GM18499 (cell line): ENCODE measurements at regions not wholly inside any gene's neighbourhood (a gene's known extent, or its start where the extent isn't known, plus 50 kb on each side); places are given as distances from the start of the nearest gene placed in this dataset.

Experiments used
- ATAC-seq: cut with Tn5 transposase; IDR thresholded peaks from one replicate; pipeline ENCODE4 v1.9.1; 2021; ENCODE audit warnings: moderate number of reproducible peaks; ENCODE audit not compliant: insufficient read depth, unreplicated experiment

GRCh38 chr9:86800681-86801080 is 146.6 kb downstream of the GAS1 start:
- ATAC-seq = no peak

DNA sequence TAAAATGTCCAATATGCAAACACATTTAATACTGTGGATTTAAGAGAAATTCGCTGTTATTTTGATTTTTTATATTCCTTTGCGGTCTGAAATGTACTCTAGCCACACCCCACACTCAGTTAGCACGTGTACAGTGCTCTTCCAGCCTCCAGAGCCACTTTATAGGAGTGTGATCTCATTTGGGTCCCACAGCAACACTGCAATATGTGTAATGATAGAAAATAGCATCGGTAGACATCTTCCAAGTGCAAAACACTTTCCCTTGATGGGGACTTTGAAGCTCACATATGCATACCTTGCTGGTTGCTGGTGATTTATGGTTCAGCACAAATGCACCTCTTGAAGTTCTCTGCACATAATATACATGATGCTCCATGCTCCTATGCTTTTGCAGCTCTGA is 148.3 kb downstream of the GAS1 start:
- ATAC-seq = no peak

DNA sequence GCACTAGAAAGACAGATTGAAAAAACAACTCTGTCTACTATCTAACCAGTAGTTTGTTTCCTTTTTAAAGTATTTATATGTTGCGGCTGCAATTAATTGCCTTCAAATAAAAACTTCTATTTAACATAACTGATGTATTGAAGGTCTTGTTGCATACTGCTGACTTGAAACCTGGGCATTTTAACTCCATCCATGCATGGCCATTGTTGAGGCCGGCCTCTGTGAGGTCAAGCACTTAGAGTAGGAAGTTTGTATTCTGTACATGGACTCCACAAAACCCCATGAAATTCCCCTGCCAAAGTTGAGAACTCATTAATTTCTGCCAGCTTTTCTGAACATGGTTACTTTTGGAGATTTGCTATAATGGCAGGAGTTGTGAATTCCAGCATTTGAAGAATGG is 150.6 kb downstream of the GAS1 start:
- no peak for ATAC-seq

- ATAC-seq = no peak
Observed at GRCh38 chr9:86795823-86796553, 151.3 kb downstream of the GAS1 start.

DNA sequence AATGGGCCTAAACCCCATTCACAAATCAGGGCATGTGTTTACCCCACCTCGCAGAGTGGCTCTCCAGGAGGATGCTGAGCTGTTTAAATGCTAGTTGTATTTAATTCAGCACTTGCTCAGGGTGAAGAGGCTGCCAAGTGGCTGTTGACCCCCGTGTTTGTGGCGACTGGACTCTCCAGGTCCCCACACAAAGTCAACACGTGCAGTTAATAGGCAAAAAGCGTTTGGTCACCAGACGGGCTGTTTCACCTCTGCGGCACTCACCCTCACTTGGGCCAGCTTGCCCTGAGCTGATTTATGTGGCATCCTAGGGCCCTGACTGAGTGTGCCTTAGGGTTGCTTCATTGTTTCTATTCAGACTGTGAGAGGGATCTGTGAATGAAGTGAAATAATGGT is 152.3 kb downstream of the GAS1 start:
- no peak for ATAC-seq

DNA sequence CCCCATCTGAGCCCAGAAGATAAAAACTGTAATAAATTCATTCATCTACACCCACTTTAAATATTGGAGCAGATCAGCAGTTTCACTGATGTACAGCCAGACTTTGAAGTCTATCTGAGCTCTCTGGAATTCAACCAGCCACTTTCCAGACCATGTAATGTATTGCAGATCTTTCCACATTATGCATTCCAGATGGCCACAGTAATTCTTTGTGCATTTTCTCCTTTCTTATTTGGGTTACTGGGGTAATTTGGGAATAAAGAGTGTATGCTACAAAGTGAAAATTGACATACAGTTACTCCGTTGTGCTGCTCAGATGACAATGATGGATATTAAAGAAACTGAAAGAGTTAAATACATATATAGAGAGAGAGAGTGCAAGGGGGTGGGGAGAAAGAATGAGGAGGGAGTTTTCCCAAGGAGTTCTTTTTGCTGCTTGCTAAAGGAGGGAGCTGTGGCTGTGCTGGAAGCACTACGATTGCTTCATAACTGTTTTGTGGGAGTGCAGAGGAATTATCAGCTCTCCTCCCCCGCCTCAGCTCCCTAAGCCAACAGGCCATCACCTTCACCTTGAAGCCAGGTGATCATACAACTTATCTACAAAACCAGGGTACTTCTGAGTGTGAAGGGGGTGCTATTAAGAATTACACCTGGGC is 152.8 kb downstream of the GAS1 start:
- no peak for ATAC-seq

DNA sequence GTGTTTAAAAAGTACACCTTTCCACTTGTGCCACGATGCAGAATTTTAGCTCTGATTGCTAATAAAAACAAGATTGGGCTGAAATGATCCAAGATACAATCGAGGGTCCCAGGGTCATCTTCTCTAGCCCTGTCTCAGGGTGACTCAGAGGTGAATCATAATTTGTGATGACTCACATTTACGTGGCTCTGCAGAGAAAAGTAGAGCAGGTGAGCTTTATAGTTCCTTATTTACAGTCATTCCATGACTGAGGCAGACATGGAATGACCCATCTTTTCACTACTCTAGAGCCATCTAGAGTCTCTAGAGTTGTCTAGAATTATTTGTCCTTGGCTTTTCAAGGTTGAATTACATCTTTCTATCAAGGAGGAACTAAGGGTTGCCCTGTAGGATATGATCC is 155.2 kb downstream of the GAS1 start:
- no peak for ATAC-seq

GRCh38 chr9:86790805-86791204 is 156.5 kb downstream of the GAS1 start:
- ATAC-seq = no peak

- ATAC-seq = no peak
Observed at GRCh38 chr9:86788456-86788855, 158.8 kb downstream of the GAS1 start.

DNA sequence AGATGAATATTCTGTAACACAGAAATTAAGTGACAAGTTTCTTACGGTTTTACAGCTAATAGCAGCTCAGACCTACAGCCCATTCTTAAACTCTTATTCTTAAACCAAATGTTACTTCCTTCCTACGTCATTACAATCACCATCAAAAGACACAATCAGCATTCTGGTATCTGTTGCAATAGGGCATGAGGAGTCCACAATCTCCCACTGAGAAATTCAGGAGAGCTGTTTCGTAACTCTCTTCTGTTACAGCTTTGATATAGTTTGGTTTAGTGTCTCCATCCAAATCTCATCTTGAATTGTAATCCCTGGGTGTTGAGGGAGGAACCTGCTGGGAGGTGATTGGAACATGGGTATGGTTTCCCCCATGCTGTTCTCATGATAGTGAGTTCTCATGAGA is 163.4 kb downstream of the GAS1 start:
- ATAC-seq = no peak

DNA sequence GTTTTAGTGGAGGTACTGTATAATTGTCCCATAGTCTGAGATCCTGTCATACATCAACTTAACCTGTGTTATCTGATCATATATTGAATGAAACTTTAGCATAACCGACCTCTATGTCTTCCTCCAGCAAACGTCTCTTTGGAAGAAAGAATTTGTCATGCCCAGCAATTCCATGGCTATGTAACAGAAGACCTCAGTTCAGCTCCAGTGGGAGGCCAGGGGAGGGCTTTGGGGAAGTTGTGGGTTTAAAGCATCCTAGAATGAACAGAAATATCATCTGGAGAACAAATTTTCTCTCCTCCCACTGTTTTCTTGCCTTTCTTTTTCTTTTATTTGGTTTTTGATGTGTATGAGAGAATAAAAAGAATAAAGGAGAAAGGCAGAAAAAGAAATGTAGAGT is 164.5 kb downstream of the GAS1 start:
- no peak for ATAC-seq

DNA sequence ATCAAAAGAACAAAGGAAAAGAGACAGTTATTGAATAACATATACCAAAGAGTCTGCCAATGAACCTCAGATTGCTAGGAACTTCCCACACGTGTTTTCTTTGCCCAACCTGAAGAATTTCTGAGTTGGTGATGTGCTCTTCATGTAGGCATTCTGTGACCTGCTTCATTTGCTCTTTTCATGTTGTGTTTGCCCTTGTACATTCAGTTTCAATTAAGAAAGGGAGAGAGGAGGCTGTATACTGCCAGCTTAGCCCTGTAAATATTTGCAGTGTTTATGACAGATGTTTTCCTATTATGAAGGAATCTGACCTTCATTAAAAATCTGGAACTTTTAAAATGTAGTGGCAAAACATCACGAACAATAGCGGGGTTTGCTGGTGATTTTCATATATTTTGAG is 168.5 kb downstream of the GAS1 start:
- ATAC-seq = no peak

DNA sequence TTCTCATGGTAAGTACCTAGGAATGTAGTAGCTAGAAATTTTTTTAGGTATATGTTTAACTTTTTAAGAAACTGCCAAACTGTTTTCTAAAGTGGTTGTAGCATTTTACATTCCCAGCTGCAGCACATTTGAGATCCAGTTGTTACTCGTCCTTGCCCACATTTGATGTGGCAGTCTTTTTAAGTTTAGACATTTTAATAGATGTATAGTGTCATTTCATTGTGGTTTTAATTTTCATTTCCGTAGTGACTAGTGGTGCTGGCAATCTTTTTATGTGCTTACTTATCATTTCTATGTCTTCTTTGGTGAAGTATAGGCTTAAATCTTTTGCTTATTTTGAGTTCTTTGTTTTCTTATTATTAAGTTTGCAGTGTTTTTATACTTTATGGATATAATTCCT is 171.6 kb downstream of the GAS1 start:
- ATAC-seq = no peak

DNA sequence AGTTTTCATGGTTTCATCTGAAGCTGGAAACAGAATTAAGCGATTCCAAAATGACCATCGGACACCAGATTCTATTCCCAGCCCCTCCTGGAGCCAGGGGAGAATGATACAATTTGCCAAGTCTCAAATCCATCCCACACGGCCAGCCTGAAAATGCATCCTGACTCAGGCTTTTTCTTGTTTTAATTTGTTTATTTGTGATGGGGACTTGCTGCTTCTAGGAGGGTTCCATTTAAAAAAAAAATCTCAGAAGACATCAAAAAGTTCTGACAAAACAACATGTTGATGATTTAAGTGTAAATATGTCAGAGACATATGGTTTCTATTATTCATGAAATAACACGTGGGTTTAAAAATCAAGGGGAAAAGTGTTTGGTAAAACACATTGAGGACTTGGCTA is 173.2 kb downstream of the GAS1 start:
- no peak for ATAC-seq

DNA sequence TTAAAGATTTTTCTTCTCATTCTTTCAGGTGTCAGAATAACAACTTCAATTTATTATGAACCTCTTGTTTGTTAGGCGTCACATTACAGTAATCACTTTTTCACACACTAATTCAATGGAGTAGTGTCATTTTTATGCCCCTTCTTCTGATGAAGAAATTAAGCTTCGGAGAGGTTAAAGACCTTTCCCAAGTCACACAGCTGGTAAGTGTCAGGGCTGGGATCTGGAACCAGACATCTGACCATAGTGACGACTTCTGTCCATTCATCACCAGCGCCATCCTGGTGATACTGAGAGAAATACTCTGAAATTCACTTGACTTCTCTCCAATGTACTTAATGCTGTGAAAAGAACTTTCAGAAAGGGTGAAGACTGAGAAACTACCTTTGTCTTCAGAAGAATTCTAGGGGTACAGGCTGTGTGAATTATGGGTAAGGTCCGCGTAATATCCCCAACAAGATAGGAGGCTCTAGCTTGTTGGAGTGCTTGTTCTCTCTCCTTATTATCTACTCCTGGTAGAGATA is 173.8 kb downstream of the GAS1 start:
- ATAC-seq = no peak

- ATAC-seq = no peak
Observed at GRCh38 chr9:86772635-86772993, 174.7 kb downstream of the GAS1 start.

DNA sequence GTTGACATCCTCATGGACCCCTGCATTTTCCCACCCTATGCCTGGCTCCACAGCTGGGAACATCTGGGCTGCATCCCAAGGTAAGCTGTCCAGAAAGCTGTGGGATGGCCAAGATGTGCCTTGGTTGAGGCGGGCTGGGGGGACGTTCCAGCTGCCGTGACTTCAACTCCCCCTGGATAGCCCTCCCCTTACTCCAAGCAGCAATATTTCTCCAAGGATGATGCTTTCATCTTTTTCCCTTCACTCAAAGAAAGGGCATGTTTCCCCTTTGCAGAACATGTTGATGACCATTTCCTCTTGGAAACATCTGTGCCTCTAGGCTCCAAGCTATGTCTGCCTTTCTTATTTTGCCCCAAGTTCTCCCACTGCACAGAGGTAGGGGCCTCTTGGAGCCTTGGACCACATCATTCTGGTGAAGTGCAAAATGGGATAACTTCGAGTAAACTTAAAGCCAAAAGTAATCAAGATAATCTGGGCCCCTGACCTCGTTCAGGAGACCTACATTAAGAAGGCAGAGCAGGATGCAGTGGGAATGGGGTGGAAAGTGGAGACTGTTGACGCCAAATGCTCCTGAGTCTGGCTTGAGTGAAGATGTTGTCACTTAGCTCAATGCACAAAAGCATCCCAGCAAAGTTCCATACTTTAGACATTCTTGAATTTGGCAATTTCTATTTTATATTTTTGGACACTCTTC is 175.2 kb downstream of the GAS1 start:
- no peak for ATAC-seq

- no peak for ATAC-seq
Observed at GRCh38 chr9:86771420-86771819, 175.9 kb downstream of the GAS1 start.

DNA sequence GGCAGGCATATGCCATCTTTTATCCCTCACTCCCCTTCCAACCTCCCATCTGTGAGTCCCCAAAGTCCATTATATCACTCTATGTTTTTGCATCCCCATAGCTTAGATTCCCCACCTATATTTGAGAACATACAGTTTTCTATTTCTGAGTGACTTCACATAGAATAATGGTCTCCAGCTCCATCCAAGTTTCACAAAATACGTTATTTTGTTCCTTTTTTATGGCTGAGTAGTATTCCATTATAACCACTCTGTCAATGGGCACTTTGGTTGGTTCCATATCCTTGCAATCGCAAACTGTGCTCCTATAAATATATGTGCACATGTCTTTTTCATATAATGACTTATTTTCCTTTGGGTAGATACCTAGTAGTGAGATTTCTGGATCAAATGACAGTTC is 178.6 kb downstream of the GAS1 start:
- no peak for ATAC-seq

DNA sequence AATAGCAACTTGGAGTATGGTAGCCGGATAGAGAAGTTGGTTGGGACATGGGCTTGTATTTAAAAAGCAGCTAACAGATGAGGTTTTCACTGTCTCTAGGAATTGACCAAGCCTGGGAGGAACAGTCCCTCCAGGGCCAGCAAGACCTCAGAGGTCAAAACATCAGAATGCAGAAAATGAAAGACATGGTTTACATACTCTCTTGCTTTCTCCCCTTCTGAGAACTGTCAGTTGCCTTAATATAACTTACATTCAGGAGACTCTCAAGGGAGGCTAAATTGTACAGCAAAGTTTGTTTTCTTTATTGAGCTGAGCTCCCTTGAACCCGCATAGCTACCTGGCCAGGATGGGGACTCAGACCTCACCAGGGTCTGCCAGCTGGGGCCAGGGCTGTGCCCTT is 179.3 kb downstream of the GAS1 start:
- no peak for ATAC-seq

- ATAC-seq = no peak
Observed at GRCh38 chr9:86767373-86767772, 179.9 kb downstream of the GAS1 start.

DNA sequence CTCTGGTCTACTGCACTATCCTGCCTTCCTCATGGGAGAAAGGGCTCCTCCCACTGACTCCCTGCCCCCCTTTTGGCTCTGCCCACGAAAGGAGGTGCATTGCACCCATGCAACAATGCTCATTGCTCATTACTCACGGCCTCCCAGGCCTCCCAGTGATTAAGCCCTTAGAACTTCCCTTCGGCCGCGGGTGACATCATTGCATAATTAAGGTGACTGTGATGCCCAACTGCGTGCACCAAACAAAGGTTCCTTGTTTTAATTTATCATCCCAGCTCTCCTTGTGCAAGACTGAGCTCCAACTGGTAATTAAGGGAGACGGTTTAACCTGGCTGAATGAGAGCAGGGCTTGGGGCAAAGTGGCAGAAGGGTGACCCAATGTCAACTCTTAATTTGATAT is 180.4 kb downstream of the GAS1 start:
- ATAC-seq = no peak
